Right atrium auricular region (tissue), 2 donors: ENCODE measurements at regions not wholly inside any gene's neighbourhood (a gene's known extent, or its start where the extent isn't known, plus 50 kb on each side); places are given as distances from the start of the nearest gene placed in this dataset.
"Not testable (repeated sequence)": the region's sequence is repeated elsewhere in the genome, so short reads cannot be mapped to it uniquely, and the experiment has no call there.

Source experiments
- DNase-seq: peaks from one replicate; pipeline ENCODE4 v3.0.0-alpha.2; 2019; ENCODE audit warnings: low spot score
- H3K27ac ChIP-seq, 2 donors: fragments of 200-600 bp; sonication (generic); 1 replicate in 1 of 2; 2 replicates in 1 of 2; pipeline ENCODE4 v1.5.1; 2016 to 2019
- H3K27me3 ChIP-seq, 2 donors: fragments of 200-600 bp; sonication (generic); one replicate each; pipeline versions ENCODE4 v1.5.1 to v1.6.0; 2017 to 2019
- H3K36me3 ChIP-seq: fragments of 200-600 bp; sonication (generic); one replicate; pipeline ENCODE4 v1.5.1; 2016
- H3K4me1 ChIP-seq, 2 donors: fragments of 200-600 bp; sonication (generic); one replicate each; pipeline versions ENCODE4 v1.5.1 to v1.6.0; 2017 to 2019
- H3K4me3 ChIP-seq, 2 donors: fragments of 200-600 bp; sonication (generic); 1 replicate in 1 of 2; 2 replicates in 1 of 2; pipeline ENCODE4 v1.5.1; 2017 to 2019; ENCODE audit warnings: mild to moderate bottlenecking in 1 of 2, moderate library complexity in 1 of 2
- H3K9me3 ChIP-seq, 2 donors: fragments of 200-600 bp; sonication (generic); one replicate each; pipeline ENCODE4 v1.5.1; 2019
- CTCF ChIP-seq, 2 donors: fragments of 200-600 bp; sonication (generic); IDR thresholded peaks; one replicate each; pipeline ENCODE4 v1.5.1; 2019; ENCODE audit warnings: antibody characterized with exemption in 2 of 2

GRCh38 chr13:86920961-86921360 is 750.2 kb upstream of the SLITRK5 start:
- Histone ChIP-seq H3K9me3 (no peaks in the 10 kb centered on the region), H3K27me3 (no peaks in the 10 kb centered on the region), H3K4me1 (no peaks in the 10 kb centered on the region), H3K27ac (no peak overlapping the region), H3K4me3 (no peak overlapping the region), H3K36me3 (no peaks in the 10 kb centered on the region)
- no peak for TF ChIP-seq CTCF (IDR thresholded peaks at IDR 0.05)
- DNase-seq, result no peak

- Histone ChIP-seq H3K27me3 (no peaks in the 10 kb centered on the region), H3K9me3 (no peaks in the 10 kb centered on the region), H3K4me3 (no peak overlapping the region), H3K36me3 (no peaks in the 10 kb centered on the region), H3K4me1 (no peaks in the 10 kb centered on the region), H3K27ac (no peak overlapping the region)
- TF ChIP-seq CTCF (IDR thresholded peaks at IDR 0.05), result no peak
- no peak for DNase-seq
Measured at GRCh38 chr13:86922936-86923335, 748.2 kb upstream of the SLITRK5 start.

- H3K9me3 ChIP-seq, H3K4me1 ChIP-seq, H3K27me3 ChIP-seq, DNase-seq, H3K36me3 ChIP-seq, H3K27ac ChIP-seq, H3K4me3 ChIP-seq: not testable (repeated sequence)
Measured at GRCh38 chr13:86926916-86927315, 744.3 kb upstream of the SLITRK5 start.

- no peak overlapping the region for H3K27ac ChIP-seq
- no peaks in the 10 kb centered on the region for H3K9me3 ChIP-seq
- no peaks in the 10 kb centered on the region for H3K36me3 ChIP-seq
- DNase-seq, result no peak
- no peaks in the 10 kb centered on the region for H3K27me3 ChIP-seq
- no peak overlapping the region for H3K4me3 ChIP-seq
- H3K4me1 ChIP-seq, result no peaks in the 10 kb centered on the region
- TF ChIP-seq CTCF (IDR thresholded peaks at IDR 0.05), result no peak
Measured at GRCh38 chr13:86932776-86933334, 738.3 kb upstream of the SLITRK5 start.

- Histone ChIP-seq H3K27ac (no peak overlapping the region), H3K27me3 (no peaks in the 10 kb centered on the region), H3K9me3 (no peaks in the 10 kb centered on the region), H3K4me1 (no peaks in the 10 kb centered on the region), H3K4me3 (no peak overlapping the region), H3K36me3 (no peaks in the 10 kb centered on the region)
- TF ChIP-seq CTCF (IDR thresholded peaks at IDR 0.05), result no peak
- no peak for DNase-seq
Measured at GRCh38 chr13:86933676-86934075, 737.5 kb upstream of the SLITRK5 start.

GRCh38 chr13:86937316-86937715 is 733.9 kb upstream of the SLITRK5 start:
- no peaks in the 10 kb centered on the region for H3K27me3 ChIP-seq
- no peaks in the 10 kb centered on the region for H3K9me3 ChIP-seq
- no peak for TF ChIP-seq CTCF (IDR thresholded peaks at IDR 0.05)

More at GRCh38 chr13:86937316-86937715, 733.9 kb upstream of the SLITRK5 start:
- no peaks in the 10 kb centered on the region for H3K4me1 ChIP-seq
- no peak overlapping the region for H3K27ac ChIP-seq
- H3K4me3 ChIP-seq, result no peak overlapping the region
- no peaks in the 10 kb centered on the region for H3K36me3 ChIP-seq
- no peak for DNase-seq
